Lower lobe of right lung (tissue), 2 donors: ENCODE measurements at regions not wholly inside any gene's neighbourhood (a gene's known extent, or its start where the extent isn't known, plus 50 kb on each side); places are given as distances from the start of the nearest gene placed in this dataset.

Source experiments
- ATAC-seq, 2 donors: fragments of 200-7000 bp; cut with Tn5 transposase; one replicate each; pipeline ENCODE4 v1.9.1; 2020 to 2022; ENCODE audit warnings: mild to moderate bottlenecking in 2 of 2, moderate library complexity in 2 of 2
- DNase-seq: peaks from one replicate; pipeline ENCODE4 v3.0.0-alpha.2; 2020
- H3K27ac ChIP-seq: fragments of 200-600 bp; one replicate; pipeline ENCODE4 v1.8.0; 2022
- H3K27me3 ChIP-seq: fragments of 200-600 bp; one replicate; pipeline ENCODE4 v1.8.0; 2022; ENCODE audit warnings: low read depth
- H3K36me3 ChIP-seq: fragments of 200-600 bp; one replicate; pipeline ENCODE4 v1.8.0; 2022; ENCODE audit warnings: mild to moderate bottlenecking
- H3K4me1 ChIP-seq: fragments of 200-600 bp; one replicate; pipeline ENCODE4 v1.8.0; 2022
- H3K4me3 ChIP-seq: fragments of 200-600 bp; one replicate; pipeline ENCODE4 v1.8.0; 2022; ENCODE audit warnings: mild to moderate bottlenecking
- H3K9me3 ChIP-seq: fragments of 200-600 bp; one replicate; pipeline ENCODE4 v1.8.0; 2022
- CTCF ChIP-seq: fragments of 200-600 bp; IDR thresholded peaks from one replicate; pipeline ENCODE4 v1.8.0; 2022; ENCODE audit warnings: antibody characterized with exemption, mild to moderate bottlenecking
- intact Hi-C: fragments of 100-400 bp; cut with DNase I; formaldehyde crosslinking; loops from one replicate; pipeline ENCODE4 v1.11.0; 2022
- donor health status: DM: no; HTN: yes; CAD: no; lungs with severe emphysema.

- no peak overlapping the region for H3K4me3 ChIP-seq
- H3K9me3 ChIP-seq = no peaks in the 10 kb centered on the region
- TF ChIP-seq CTCF = no peak
- H3K4me1 ChIP-seq = no peaks in the 10 kb centered on the region
- H3K27me3 ChIP-seq = no peaks in the 10 kb centered on the region
- intact Hi-C loops = no loop called here
- H3K36me3 ChIP-seq = no peaks in the 10 kb centered on the region
- ATAC-seq (no peak), DNase-seq (no peak)
- H3K27ac ChIP-seq = no peak overlapping the region
Observed at GRCh38 chr13:73667756-73668155, 466.4 kb downstream of the KLF12 start.

- no peak for TF ChIP-seq CTCF
- intact Hi-C loops = no loop called here
- no peaks in the 10 kb centered on the region for H3K27me3 ChIP-seq
- H3K4me3 ChIP-seq = no peak overlapping the region
- no peaks in the 10 kb centered on the region for H3K9me3 ChIP-seq
- ATAC-seq = no peak
- no peaks in the 10 kb centered on the region for H3K4me1 ChIP-seq
- DNase-seq = no peak
- H3K36me3 ChIP-seq = no peaks in the 10 kb centered on the region
- no peak overlapping the region for H3K27ac ChIP-seq
Observed at GRCh38 chr13:73665261-73665660, 468.9 kb downstream of the KLF12 start.

- no peaks in the 10 kb centered on the region for H3K36me3 ChIP-seq
- H3K4me1 ChIP-seq = no peaks in the 10 kb centered on the region
- no peak for TF ChIP-seq CTCF
- no peak for ATAC-seq
- no peaks in the 10 kb centered on the region for H3K9me3 ChIP-seq
- H3K27me3 ChIP-seq = no peaks in the 10 kb centered on the region
- intact Hi-C loops = no loop called here
- DNase-seq = no peak
- no peak overlapping the region for H3K4me3 ChIP-seq
- H3K27ac ChIP-seq = no peak overlapping the region
Observed at GRCh38 chr13:73664851-73665250, 469.4 kb downstream of the KLF12 start.

GRCh38 chr13:73662833-73663232 lies 471.4 kb downstream of the KLF12 start:
- DNase-seq = no peak
- no peak overlapping the region for H3K4me3 ChIP-seq
- H3K27ac ChIP-seq = no peak overlapping the region
- intact Hi-C loops = no loop called here
- no peaks in the 10 kb centered on the region for H3K9me3 ChIP-seq
- H3K27me3 ChIP-seq = no peaks in the 10 kb centered on the region
- no peaks in the 10 kb centered on the region for H3K4me1 ChIP-seq
- TF ChIP-seq CTCF = no peak
- no peak for ATAC-seq
- H3K36me3 ChIP-seq = no peaks in the 10 kb centered on the region

GRCh38 chr13:73661687-73662425 lies 472.3 kb downstream of the KLF12 start:
- TF ChIP-seq CTCF = no peak
- H3K9me3 ChIP-seq = no peaks in the 10 kb centered on the region
- no peak overlapping the region for H3K27ac ChIP-seq
- H3K27me3 ChIP-seq = no peaks in the 10 kb centered on the region
- no peak for DNase-seq
- H3K36me3 ChIP-seq = no peaks in the 10 kb centered on the region
- ATAC-seq = no peak
- no peaks in the 10 kb centered on the region for H3K4me1 ChIP-seq
- intact Hi-C loops = no loop called here
- no peak overlapping the region for H3K4me3 ChIP-seq
